HEK293 (cell line): ENCODE measurements at regions not wholly inside any gene's neighbourhood (a gene's known extent, or its start where the extent isn't known, plus 50 kb on each side); places are given as distances from the start of the nearest gene placed in this dataset.

Experiments used
- CTCF ChIA-PET: fragments of 350-600 bp; formaldehyde crosslinking; extraction: SDS; loops from one replicate; lab custom pipeline; 2021; ENCODE audit warnings: antibody characterized with exemption; lab: Yijun Ruan, JAX
- POLR2A ChIA-PET: fragments of 300-600 bp; formaldehyde crosslinking; extraction: SDS; loops from one replicate; lab custom pipeline; 2020; ENCODE audit warnings: antibody characterized with exemption, inconsistent platforms; lab: Yijun Ruan, JAX
- H3K27ac ChIP-seq: fragments of 200-500 bp; sonication (Bioruptor generic); 2 replicates; pipeline ENCODE4 v1.5.1; 2014; ENCODE audit warnings: low read depth, low read length, control low read depth, inconsistent platforms; ENCODE audit errors: extremely low read depth
- H3K36me3 ChIP-seq, 2 experiments: fragments of 200-500 bp in 1 of 2; sonication (Bioruptor generic) in 1 of 2; 1 replicate in 1 of 2; 2 replicates in 1 of 2; pipeline ENCODE4 v1.5.1; 2014 to 2017; ENCODE audit warnings: inconsistent platforms in 2 of 2, low read length in 2 of 2; ENCODE audit not compliant: control insufficient read depth in 2 of 2, insufficient read depth in 1 of 2
- H3K4me1 ChIP-seq: fragments of 200-500 bp; sonication (Bioruptor generic); 2 replicates; pipeline ENCODE4 v1.5.1; 2014; ENCODE audit warnings: mild to moderate bottlenecking, low read length, inconsistent platforms; ENCODE audit not compliant: control insufficient read depth, insufficient read depth
- H3K4me3 ChIP-seq: 2 replicates; pipeline ENCODE4 v1.5.1; 2011; ENCODE audit warnings: low read depth, mild to moderate bottlenecking, control low read depth, low read length, moderate library complexity
- H3K9me3 ChIP-seq: fragments of 200-500 bp; sonication (Bioruptor generic); 2 replicates; pipeline ENCODE4 v1.5.1; 2014; ENCODE audit warnings: low read depth, low read length, inconsistent platforms; ENCODE audit not compliant: control insufficient read depth, insufficient read depth
- BCL11A ChIP-seq: fragments of 450-650 bp; formaldehyde crosslinking; IDR thresholded peaks from 2 replicates; pipeline ENCODE4 v1.5.1; 2016; ENCODE audit warnings: low read depth, missing biosample characterization, missing genetic modification characterization
- BCL11B ChIP-seq: fragments of 450-650 bp; formaldehyde crosslinking; IDR thresholded peaks from 2 replicates; pipeline ENCODE4 v1.5.1; 2016; ENCODE audit warnings: low read depth, missing biosample characterization, missing genetic modification characterization
- FEZF1 ChIP-seq: fragments of 450-650 bp; formaldehyde crosslinking; IDR thresholded peaks from 2 replicates; pipeline ENCODE4 v1.5.1; 2016; ENCODE audit warnings: missing biosample characterization, missing genetic modification characterization
- GFI1B ChIP-seq: fragments of 450-650 bp; formaldehyde crosslinking; IDR thresholded peaks from 2 replicates; pipeline ENCODE4 v1.5.1; 2016; ENCODE audit warnings: missing biosample characterization, missing genetic modification characterization
- HOXD13 ChIP-seq: sonication (generic); formaldehyde crosslinking; IDR thresholded peaks from 2 replicates; pipeline ENCODE4 v1.8.0; 2022; ENCODE audit warnings: missing genetic modification reagents, borderline replicate concordance
- KLF8 ChIP-seq: fragments of 450-650 bp; formaldehyde crosslinking; IDR thresholded peaks from 2 replicates; pipeline ENCODE4 v1.5.1; 2016; ENCODE audit warnings: missing biosample characterization, missing genetic modification characterization
- PBX3 ChIP-seq: sonication (generic); formaldehyde crosslinking; IDR thresholded peaks from 2 replicates; pipeline ENCODE4 v1.8.1; 2022; ENCODE audit warnings: mild to moderate bottlenecking, moderate library complexity, missing genetic modification reagents
- SCRT2 ChIP-seq: fragments of 450-650 bp; formaldehyde crosslinking; IDR thresholded peaks from 2 replicates; pipeline ENCODE4 v1.5.1; 2016; ENCODE audit warnings: missing biosample characterization, missing genetic modification characterization
- SP2 ChIP-seq: fragments of 450-650 bp; formaldehyde crosslinking; IDR thresholded peaks from 2 replicates; pipeline ENCODE4 v1.5.1; 2016; ENCODE audit warnings: missing biosample characterization, missing genetic modification characterization
- ZBTB21 ChIP-seq: fragments of 450-650 bp; formaldehyde crosslinking; IDR thresholded peaks from 2 replicates; pipeline ENCODE4 v1.5.1; 2017; ENCODE audit warnings: missing biosample characterization, missing genetic modification characterization
- ZBTB6 ChIP-seq: fragments of 450-650 bp; formaldehyde crosslinking; IDR thresholded peaks from 2 replicates; pipeline ENCODE4 v1.5.1; 2017; ENCODE audit warnings: missing biosample characterization, missing genetic modification characterization
- ZFP69B ChIP-seq: fragments of 450-650 bp; formaldehyde crosslinking; IDR thresholded peaks from 2 replicates; pipeline ENCODE4 v1.5.1; 2016; ENCODE audit warnings: missing biosample characterization, missing genetic modification characterization
- ZNF223 ChIP-seq: fragments of 450-650 bp; formaldehyde crosslinking; IDR thresholded peaks from 2 replicates; pipeline ENCODE4 v1.5.1; 2016; ENCODE audit warnings: missing biosample characterization, missing genetic modification characterization
- ZNF248 ChIP-seq: fragments of 450-650 bp; formaldehyde crosslinking; IDR thresholded peaks from 2 replicates; pipeline ENCODE4 v1.5.1; 2017; ENCODE audit warnings: missing biosample characterization, missing genetic modification characterization
- ZNF302 ChIP-seq: fragments of 450-650 bp; formaldehyde crosslinking; IDR thresholded peaks from 2 replicates; pipeline ENCODE4 v1.5.1; 2016; ENCODE audit warnings: missing biosample characterization, missing genetic modification characterization, low read depth
- ZNF324 ChIP-seq: fragments of 450-650 bp; formaldehyde crosslinking; IDR thresholded peaks from 2 replicates; pipeline ENCODE4 v1.5.1; 2016; ENCODE audit warnings: missing biosample characterization, missing genetic modification characterization
- ZNF341 ChIP-seq: fragments of 450-650 bp; formaldehyde crosslinking; IDR thresholded peaks from 2 replicates; pipeline ENCODE4; 2016; ENCODE audit warnings: low read depth, missing biosample characterization, missing genetic modification characterization
- ZNF354C ChIP-seq: fragments of 450-650 bp; formaldehyde crosslinking; IDR thresholded peaks from 2 replicates; pipeline ENCODE4 v1.5.1; 2016; ENCODE audit warnings: missing biosample characterization, missing genetic modification characterization, low read depth, borderline replicate concordance
- ZNF37A ChIP-seq: fragments of 450-650 bp; IDR thresholded peaks from 2 replicates; pipeline ENCODE4 v1.5.1; 2018; ENCODE audit warnings: missing biosample characterization, missing genetic modification characterization
- ZNF394 ChIP-seq: fragments of 450-650 bp; formaldehyde crosslinking; IDR thresholded peaks from 2 replicates; pipeline ENCODE4 v1.5.1; 2016; ENCODE audit warnings: missing biosample characterization, missing genetic modification characterization, mild to moderate bottlenecking, moderate library complexity, borderline replicate concordance
- ZNF501 ChIP-seq: fragments of 450-650 bp; formaldehyde crosslinking; IDR thresholded peaks from 2 replicates; pipeline ENCODE4 v1.5.1; 2016; ENCODE audit warnings: missing biosample characterization, missing genetic modification characterization
- ZNF561 ChIP-seq: fragments of 450-650 bp; IDR thresholded peaks from 2 replicates; pipeline ENCODE4 v1.5.1; 2018; ENCODE audit warnings: missing biosample characterization, missing genetic modification characterization, borderline replicate concordance
- ZNF677 ChIP-seq: fragments of 450-650 bp; IDR thresholded peaks from 2 replicates; pipeline ENCODE4 v1.5.0; 2018; ENCODE audit warnings: missing biosample characterization, mild to moderate bottlenecking, missing genetic modification characterization, moderate library complexity
- ZNF785 ChIP-seq: fragments of 450-650 bp; formaldehyde crosslinking; IDR thresholded peaks from 2 replicates; pipeline ENCODE4 v1.5.1; 2016; ENCODE audit warnings: missing biosample characterization, missing genetic modification characterization
- ZNF792 ChIP-seq: fragments of 450-650 bp; formaldehyde crosslinking; IDR thresholded peaks from 2 replicates; pipeline ENCODE4 v1.5.1; 2016; ENCODE audit warnings: missing biosample characterization, missing genetic modification characterization
- ZNF843 ChIP-seq: fragments of 450-650 bp; formaldehyde crosslinking; IDR thresholded peaks from 2 replicates; pipeline ENCODE4 v1.5.1; 2016; ENCODE audit warnings: missing biosample characterization, missing genetic modification characterization
- ZSCAN5A ChIP-seq: fragments of 450-650 bp; formaldehyde crosslinking; IDR thresholded peaks from 2 replicates; pipeline ENCODE4 v1.5.1; 2016; ENCODE audit warnings: missing biosample characterization, missing genetic modification characterization
- TF ChIP-seq, protein P1 (sequence below): fragments of 450-650 bp; IDR thresholded peaks from 2 replicates; pipeline ENCODE4 v1.5.1; 2018; ENCODE audit warnings: missing biosample characterization, missing genetic modification characterization
- TF ChIP-seq, protein P2 (sequence below): fragments of 450-650 bp; formaldehyde crosslinking; IDR thresholded peaks from 2 replicates; pipeline ENCODE4 v1.5.1; 2016; ENCODE audit warnings: missing biosample characterization, missing genetic modification characterization

GRCh38 chr11:22471385-22471784 lies 133.2 kb downstream of the SLC17A6 start:
- Histone ChIP-seq H3K4me1 (no peaks in the 10 kb centered on the region), H3K4me3 (no peak overlapping the region), H3K9me3 (no peaks in the 10 kb centered on the region), H3K27ac (no peak overlapping the region), H3K36me3 (no peaks in the 10 kb centered on the region)
- POLR2A ChIA-PET: no interaction called here
- TF ChIP-seq, protein P1, sequence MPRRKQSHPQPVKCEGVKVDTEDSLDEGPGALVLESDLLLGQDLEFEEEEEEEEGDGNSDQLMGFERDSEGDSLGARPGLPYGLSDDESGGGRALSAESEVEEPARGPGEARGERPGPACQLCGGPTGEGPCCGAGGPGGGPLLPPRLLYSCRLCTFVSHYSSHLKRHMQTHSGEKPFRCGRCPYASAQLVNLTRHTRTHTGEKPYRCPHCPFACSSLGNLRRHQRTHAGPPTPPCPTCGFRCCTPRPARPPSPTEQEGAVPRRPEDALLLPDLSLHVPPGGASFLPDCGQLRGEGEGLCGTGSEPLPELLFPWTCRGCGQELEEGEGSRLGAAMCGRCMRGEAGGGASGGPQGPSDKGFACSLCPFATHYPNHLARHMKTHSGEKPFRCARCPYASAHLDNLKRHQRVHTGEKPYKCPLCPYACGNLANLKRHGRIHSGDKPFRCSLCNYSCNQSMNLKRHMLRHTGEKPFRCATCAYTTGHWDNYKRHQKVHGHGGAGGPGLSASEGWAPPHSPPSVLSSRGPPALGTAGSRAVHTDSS: no peak
- no peak for TF ChIP-seq BCL11B (tag by site-specific recombination)
- TF ChIP-seq KLF8 (tag by site-specific recombination): no peak
- TF ChIP-seq ZNF843: no peak
- TF ChIP-seq ZNF223 (tag by site-specific recombination): no peak
- TF ChIP-seq ZNF785 (tag by site-specific recombination): no peak
- TF ChIP-seq SP2 (tag by site-specific recombination): no peak
- no peak for TF ChIP-seq ZNF501 (tag by site-specific recombination)
- TF ChIP-seq PBX3 (CRISPR knock-in tag): no peak
- TF ChIP-seq ZNF324 (tag by site-specific recombination): no peak
- TF ChIP-seq ZNF394 (tag by site-specific recombination): no peak
- no peak for TF ChIP-seq HOXD13 (CRISPR knock-in tag)
- CTCF ChIA-PET: no interaction called here

- no peaks in the 10 kb centered on the region for H3K4me1 ChIP-seq
- H3K9me3 ChIP-seq: no peaks in the 10 kb centered on the region
- ChIA-PET CTCF (no interaction called here), POLR2A (no interaction called here)
- H3K4me3 ChIP-seq: no peak overlapping the region
- TF ChIP-seq ZNF792 (no peak), ZNF677 (tag by site-specific recombination) (no peak), ZSCAN5A (tag by site-specific recombination) (no peak), GFI1B (tag by site-specific recombination) (no peak), FEZF1 (tag by site-specific recombination) (no peak), BCL11A (tag by site-specific recombination) (no peak), ZNF37A (tag by site-specific recombination) (no peak), ZBTB6 (tag by site-specific recombination) (no peak), ZBTB21 (tag by site-specific recombination) (no peak), ZNF248 (tag by site-specific recombination) (no peak), ZNF302 (tag by site-specific recombination) (no peak), ZNF341 (no peak), ZNF561 (no peak), SCRT2 (tag by site-specific recombination) (no peak), ZNF354C (no peak), ZFP69B (tag by site-specific recombination) (no peak)
- TF ChIP-seq, protein P2, sequence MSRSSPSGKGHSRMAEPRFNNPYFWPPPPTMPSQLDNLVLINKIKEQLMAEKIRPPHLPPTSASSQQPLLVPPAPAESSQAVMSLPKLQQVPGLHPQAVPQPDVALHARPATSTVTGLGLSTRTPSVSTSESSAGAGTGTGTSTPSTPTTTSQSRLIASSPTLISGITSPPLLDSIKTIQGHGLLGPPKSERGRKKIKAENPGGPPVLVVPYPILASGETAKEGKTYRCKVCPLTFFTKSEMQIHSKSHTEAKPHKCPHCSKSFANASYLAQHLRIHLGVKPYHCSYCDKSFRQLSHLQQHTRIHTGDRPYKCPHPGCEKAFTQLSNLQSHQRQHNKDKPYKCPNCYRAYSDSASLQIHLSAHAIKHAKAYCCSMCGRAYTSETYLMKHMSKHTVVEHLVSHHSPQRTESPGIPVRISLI (tag by site-specific recombination): no peak
- no peaks in the 10 kb centered on the region for H3K36me3 ChIP-seq
- H3K27ac ChIP-seq: no peak overlapping the region
Measured at GRCh38 chr11:22467741-22468140, 129.6 kb downstream of the SLC17A6 start.
